Stimulated activated CD4-positive, alpha-beta T cell treated with anti-CD3 and anti-CD28 coated beads, TNF-alpha, amount 100 ng/mL, for 24 hours (primary cell): ENCODE measurements at regions not wholly inside any gene's neighbourhood (a gene's known extent, or its start where the extent isn't known, plus 50 kb on each side); places are given as distances from the start of the nearest gene placed in this dataset.

Source experiments
- DNase-seq, 3 experiments: peaks; one replicate each; pipeline ENCODE4 v3.0.0-alpha.2; 2020; ENCODE audit warnings: low read depth in 3 of 3

- no peak for DNase-seq
Measured at GRCh38 chr5:68798877-68799843, 294.7 kb upstream of the SLC30A5 start.

DNA sequence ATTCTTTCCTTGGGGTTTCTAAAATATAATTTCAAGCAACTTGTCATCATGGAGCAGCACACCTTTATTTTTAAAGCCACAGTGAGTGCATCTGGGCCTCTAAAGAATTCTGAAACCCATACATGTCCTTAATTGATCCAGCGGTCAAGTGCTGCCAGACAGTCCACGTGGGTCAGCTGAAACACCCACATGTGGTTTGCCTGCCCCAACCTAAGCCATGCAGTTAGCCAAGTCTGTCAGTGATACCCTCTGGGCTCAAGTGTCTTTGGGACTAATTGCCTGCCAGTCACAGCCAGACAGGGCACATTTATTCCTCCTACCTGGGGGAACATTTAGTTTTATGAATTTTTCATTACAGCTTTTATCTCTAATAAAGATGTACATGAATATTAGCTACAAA lies 291.4 kb upstream of the SLC30A5 start:
- no peak for DNase-seq

- DNase-seq, result no peak
Measured at GRCh38 chr5:68803881-68804319, 289.9 kb upstream of the SLC30A5 start.

GRCh38 chr5:68804343-68804742 lies 289.5 kb upstream of the SLC30A5 start:
- DNase-seq, result no peak

DNA sequence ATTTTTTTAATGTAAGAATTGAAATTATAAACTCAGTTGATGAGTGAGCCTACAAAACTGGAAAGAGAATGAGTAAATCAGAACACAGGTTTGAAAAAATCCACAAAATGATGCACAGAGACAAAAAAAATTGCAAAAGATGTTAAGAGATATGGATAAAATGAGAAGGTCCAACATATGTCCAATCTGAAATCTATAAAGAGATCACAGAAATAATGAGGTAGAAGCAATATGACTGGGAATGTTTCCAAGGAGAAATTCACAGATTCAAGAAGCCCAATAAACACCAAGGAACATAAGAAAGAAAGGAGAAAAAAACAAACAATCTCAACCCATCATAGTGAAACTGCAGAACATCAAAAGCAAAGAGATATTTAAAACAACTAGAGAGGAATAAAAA lies 288.4 kb upstream of the SLC30A5 start:
- no peak for DNase-seq

- no peak for DNase-seq
Measured at GRCh38 chr5:68817632-68818031, 276.2 kb upstream of the SLC30A5 start.

DNA sequence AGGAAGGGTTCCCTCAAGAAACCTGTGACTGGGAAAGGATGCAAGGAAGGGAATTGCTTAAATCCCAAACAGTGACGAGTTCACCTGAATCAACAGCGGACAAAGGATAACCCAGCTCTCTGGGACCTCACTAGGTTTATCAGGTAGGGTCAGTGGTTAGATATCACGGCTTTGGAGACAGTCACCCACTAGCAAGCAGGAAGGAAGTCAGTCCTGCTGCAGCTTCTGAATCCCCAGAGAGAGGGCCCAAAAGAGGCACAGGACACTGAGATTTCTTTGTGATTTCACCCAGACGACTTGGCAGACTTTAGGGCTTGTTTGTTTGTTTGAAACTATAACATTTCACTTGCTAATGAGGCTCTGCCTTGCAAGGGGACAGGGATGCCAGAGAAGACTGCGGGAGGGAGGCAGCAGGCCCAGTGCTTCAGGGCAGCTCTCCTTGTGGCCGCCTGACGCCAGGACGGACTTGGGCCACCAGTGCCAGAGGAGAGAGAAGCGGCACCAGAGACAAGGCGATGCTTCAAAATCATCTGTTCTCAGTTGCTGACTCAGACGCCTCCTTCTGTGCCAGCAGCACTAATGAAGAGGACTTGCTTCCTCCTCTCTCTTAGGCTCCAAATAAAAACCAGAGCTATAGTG lies 275.6 kb upstream of the SLC30A5 start:
- DNase-seq, result no peak

GRCh38 chr5:68818870-68819269 lies 274.9 kb upstream of the SLC30A5 start:
- DNase-seq, result no peak

DNA sequence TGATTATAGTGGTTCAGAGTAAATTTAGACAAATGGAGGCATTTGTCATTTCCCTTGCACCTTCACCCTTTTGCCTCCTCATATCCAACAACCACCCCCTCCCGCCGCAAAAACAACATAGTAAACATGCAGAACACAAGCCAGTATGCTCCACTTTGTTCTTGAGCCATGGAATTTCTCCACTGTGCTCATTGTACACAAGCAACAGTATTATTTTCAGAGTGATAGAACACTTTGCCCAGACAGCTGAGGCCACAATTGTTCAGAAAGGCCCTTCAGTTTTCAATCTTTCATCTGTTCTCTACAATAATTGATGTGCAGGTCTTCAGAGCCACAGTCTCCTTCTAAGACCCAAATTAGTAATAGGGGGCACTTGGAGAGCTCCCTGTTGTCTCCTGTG lies 272.8 kb upstream of the SLC30A5 start:
- no peak for DNase-seq

DNA sequence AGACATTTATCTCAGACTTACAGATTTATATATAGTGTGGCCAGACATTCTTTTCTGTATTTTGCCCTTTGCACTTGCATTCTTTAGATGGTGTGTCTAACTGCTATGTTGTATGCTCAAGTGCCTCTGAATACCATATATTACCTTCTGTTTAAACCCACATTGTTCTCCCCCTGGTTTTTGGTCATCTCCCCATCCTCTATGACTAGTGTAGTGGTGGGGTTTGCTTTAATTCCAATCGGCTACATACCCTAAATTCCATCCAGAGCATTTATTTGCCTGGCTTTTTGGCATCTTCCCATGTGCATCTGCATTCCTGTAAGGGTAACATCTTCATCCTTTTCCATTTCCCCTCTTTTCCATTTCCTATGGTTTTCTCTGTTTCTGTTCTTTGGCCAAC lies 271.0 kb upstream of the SLC30A5 start:
- no peak for DNase-seq

DNA sequence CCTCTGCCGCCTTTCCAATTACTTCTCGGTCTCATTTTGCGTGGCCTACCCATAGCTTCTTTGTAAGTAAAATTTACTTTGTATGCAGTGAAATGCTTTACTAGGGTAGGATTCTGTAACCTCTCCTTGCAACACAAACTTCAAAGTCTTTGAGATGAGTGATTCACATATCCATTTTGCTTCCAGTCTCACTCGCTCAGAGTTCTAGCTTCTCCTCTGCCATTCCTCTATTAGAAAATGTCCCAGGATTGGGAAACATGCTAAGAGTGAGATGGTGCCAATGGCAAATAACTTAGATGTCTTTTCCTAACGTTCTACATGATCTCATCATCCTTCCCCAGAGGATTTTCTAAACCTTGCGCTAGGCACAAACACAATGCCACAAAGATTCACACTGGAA lies 270.5 kb upstream of the SLC30A5 start:
- DNase-seq, result no peak

DNA sequence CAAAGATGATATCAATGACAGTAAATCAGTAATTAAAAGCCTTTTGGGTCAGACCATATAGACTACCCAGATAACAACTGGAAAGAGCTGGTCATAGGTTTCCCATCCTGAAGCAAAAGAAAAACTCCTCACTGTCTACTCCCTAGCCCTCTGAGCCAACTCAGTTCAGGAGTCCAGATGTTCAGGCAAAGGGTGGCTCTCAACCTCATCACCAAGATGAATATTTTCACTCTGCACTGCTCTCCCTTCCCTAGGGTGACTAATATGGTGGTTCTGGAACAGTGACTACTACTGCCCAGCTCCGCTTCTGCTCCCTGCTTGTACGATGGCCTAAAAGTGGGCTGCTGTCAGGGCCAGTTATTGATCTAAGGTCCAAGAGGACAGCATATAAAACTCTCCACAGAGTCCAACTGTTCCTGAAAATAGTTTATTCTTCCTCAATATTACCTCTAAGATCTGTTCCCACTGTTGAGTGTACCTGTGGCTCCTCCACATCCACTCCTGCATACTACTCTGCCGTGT lies 263.4 kb upstream of the SLC30A5 start:
- DNase-seq, result no peak

- DNase-seq, result no peak
Measured at GRCh38 chr5:68834491-68834981, 259.3 kb upstream of the SLC30A5 start.

DNA sequence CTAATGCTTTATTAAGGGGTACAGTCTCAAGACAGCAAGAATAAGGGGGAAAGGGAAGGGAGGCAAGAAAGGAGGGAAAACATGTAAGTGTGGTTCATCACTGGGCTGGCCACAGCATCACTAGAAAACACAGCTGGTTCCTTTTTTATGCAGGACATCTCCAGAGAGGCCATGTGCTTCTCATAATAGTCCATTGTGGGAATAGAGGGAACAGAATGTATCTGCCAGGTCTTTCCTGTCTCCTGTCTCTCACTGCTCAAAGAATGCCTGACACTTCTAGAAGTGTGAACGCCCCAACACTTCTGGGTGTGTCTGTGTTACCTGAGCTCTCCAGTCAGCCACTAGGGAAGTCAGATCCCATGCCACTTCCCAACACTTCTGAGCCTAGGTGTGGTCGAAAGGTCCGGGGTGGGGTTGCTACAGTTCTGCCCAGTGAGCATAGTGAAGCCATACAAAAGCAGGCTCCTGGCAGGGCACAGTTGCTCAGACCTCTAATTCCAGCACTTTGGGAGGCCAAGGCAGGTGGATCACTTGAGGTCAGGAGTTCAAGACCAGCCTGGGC lies 255.6 kb upstream of the SLC30A5 start:
- no peak for DNase-seq

GRCh38 chr5:68839019-68839552 lies 254.7 kb upstream of the SLC30A5 start:
- DNase-seq, result no peak

DNA sequence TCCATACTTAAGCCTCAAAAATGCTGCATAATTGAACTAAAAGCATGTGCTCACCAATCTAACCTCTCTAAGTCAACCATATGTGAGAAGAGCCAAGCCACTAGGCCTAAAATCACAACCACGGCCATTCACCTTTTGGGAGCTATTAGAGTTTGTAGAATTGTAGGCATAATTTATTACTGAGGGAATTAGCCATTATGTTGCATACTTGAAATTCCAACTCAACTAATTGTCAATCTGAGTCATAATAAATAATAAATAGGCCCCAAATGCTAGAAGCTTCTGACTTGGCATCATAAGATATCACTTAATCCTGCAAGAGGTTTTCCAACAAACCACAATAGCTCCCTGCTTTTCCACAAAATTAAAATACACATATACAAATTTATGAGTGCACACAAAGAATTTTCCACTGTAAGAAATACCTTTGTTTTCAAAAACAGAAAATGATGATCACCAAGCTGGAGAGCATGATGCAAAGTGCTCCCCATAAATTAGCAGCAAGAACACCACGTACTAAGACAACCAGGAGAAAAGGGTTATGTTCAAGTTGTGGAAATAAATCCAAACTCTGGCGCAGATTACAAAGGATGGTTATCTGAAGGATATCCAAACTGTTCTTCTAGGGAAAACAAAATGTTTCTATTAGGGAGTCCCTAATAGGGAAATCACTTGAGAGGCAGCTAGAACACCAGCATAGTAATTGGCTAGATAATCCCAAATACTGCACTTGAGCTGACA lies 250.0 kb upstream of the SLC30A5 start:
- no peak for DNase-seq

- DNase-seq, result no peak
Measured at GRCh38 chr5:68845131-68845530, 248.7 kb upstream of the SLC30A5 start.

GRCh38 chr5:68846828-68847227 lies 247.0 kb upstream of the SLC30A5 start:
- no peak for DNase-seq

DNA sequence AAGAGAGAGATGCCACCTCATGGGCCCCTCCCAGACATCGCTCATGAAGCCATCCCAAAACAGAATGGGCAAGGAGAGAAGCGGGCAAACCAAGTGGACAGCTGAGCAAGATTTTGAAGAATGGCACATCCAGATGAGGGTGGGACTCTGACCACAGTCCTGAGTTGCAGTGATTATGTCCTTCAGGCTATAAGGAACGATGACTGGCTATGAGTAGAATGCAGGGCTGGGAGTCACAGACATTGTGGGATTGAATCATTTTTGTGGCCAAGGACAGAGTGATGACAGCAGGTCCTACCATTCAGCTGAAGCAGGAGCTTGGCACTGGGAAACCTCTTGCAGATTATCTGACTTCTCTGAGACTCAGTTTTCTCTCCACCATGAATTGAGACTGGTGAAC lies 245.7 kb upstream of the SLC30A5 start:
- DNase-seq, result no peak

GRCh38 chr5:68849103-68849502 lies 244.7 kb upstream of the SLC30A5 start:
- DNase-seq, result no peak

- no peak for DNase-seq
Measured at GRCh38 chr5:68849906-68850305, 243.9 kb upstream of the SLC30A5 start.
